HG03095 (cell line): ENCODE measurements at regions not wholly inside any gene's neighbourhood (a gene's known extent, or its start where the extent isn't known, plus 50 kb on each side); places are given as distances from the start of the nearest gene placed in this dataset.
"Not testable (repeated sequence)": the region's sequence is repeated elsewhere in the genome, so short reads cannot be mapped to it uniquely, and the experiment has no call there.

ENCODE experiments used
- ATAC-seq: cut with Tn5 transposase; IDR thresholded peaks from one replicate; pipeline ENCODE4 v1.9.1; 2021; ENCODE audit warnings: moderate library complexity; ENCODE audit not compliant: unreplicated experiment

DNA sequence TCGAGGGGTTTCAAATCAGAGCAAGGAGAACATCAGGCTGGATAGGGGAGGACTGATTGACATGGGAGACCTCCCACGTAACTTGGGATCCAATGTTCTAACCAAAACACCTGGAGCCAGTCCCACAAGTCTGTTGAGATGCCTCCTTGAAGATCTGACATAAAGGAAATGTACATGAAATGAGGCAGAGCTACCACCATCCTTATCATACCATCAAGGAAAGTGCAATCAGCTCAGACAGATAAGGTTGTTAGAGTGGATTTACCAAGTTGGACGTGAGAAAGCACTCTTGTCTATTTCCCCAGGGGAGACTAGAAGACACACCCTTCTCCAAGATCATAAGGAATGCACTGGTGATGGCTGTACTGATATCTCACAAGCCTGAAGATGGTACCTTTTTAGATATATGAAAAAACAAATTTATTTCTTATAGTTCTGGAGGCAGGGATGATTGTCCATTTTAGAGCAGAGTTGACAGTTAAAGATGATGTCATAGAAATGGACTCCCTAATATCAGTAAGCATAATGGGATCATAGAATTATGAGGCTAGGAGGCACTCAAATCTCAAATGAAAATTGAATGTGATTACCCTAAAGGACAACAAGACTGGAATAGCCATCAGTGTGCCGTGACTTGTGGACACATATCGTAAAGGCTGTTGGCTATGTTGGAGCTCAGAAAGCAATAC is 129.1 kb upstream of the RAB4A start:
- no peak for ATAC-seq

DNA sequence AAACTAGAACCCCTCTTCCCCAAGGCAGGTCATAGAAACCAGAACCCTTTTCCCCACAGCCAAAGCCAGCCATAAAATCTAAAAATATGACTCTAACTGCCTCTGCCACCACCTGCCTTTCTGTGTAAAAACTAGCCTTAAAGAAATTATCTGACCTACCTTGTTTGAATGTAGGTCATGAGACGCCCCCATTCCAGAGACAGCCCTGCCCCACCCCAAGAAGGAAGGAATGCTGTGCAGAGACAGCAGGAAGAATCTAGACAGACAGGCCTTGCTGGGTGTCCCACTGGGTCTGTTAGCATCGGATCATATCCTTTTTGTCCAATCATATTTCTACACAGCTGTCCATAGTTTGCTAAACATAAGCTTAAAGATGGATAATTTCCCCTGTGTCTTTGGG is 128.4 kb upstream of the RAB4A start:
- ATAC-seq = no peak

DNA sequence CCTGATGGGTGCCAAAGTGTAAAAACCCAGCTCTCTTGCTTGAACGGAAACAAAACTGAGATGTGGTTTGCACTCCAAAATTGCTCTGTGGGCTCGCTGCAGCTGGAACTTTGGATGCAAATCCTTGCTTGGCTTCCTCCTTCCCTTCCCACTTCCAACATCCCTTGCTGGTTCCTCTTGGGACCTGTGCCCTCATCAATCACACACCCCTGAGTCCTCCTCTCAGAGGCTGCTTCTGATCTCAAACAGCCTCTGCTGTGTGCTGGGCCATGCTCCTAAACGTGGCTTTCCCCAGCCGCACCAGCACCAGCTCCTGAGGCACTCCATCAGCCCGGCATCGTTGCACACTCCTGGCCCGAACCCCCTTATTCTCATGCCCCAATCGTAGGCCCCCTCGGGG is 124.3 kb upstream of the RAB4A start:
- ATAC-seq = no peak

DNA sequence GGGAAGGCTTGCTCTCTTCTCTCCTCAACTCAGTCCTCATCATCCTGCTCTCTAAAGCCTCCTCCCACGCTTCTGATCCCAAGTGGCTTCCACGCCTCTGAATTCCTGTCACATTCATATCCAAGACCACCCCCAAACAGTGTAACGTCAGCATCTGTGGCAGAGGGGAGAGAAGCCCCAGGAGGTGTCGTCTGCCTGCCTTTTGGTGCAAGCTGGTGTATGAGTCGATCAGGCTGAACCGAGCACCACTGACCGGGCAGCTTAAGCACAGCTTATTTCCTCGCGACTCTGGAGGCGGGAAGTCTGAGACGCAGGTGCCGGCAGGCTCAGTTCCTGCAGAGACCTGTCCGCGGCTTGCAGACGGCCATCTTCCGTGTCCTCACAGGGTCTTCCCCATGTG is 123.8 kb upstream of the RAB4A start:
- no peak for ATAC-seq

DNA sequence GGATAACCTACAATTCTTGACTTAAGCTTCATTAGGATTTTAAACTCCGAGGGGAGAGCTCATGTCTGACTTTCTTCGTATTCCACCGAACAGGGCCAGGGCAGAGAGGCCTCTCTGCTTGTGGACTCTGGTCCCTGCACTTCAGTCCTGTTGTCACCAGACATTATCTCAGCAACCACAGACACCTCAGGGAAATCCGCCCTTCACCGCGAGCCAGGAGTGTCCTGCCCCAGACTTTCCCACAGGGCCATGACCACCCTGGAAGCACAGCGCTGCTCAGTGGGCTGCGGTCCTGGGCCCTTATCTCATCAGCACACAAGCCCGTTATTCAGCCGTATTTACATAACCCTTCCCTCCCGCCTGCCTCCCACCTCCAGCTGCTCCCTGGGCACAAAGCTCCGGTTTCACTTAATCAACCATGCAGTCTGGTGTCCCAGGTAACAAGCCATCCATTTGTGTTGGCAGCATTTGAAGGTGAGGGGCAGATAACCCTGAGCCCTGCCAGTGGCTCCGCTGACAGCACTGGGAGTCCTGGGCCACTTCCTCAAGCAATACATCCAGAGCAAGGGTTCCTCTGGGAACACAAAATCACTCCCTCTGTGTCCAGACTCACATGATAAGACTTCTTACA is 122.8 kb upstream of the RAB4A start:
- no peak for ATAC-seq

DNA sequence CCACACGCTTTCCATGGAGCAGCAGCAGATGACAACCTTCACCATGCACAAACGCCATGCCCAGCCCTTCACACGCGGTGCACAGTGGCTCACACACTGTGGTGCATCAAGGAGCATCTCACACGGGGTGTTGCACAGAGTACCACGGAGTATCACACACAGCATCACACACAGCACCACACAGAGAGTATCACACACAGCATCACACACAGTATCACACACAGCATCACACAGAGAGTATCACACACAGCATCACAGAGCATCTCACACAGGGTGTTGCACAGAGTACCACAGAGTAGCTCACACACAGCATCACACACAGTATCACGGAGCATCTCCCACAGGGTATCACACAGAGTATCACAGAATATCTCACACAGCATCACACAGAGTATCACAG is 122.2 kb upstream of the RAB4A start:
- ATAC-seq = no peak

DNA sequence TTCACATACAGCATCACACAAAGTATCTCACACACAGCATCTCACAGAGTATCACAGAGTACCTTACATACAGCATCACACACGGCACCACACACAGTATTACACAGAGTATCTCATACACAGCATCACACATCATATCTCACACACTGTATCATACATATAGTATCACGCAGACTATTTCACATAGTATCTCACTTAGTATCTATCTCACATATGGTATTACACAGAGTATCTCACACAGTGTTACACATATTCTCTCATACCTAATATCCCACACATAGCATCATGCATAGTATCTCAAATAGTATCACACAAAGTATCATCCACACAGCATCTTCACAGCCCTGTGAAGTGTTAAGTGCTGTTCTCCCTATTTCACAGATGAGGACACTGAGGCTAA is 121.5 kb upstream of the RAB4A start:
- ATAC-seq = no peak

DNA sequence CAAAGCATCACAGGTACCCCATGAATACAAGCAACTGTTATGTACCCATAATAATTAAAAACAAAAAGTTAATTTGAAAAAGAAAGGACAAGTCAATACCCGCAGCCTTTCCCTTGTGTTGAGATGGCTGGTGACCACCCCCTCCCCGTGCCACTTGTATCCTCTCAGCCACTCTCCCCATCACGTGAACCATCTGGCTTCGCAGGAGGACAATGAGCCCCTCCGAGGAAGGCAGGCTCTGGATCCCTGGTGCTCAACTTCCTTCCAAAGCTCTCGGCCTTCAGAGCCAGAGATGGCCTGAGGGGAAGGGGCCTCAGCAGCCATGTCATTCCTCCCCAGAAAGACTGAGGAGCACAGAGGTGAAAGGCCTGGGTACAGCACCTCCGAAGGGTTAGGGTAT is 120.4 kb upstream of the RAB4A start:
- ATAC-seq = no peak

DNA sequence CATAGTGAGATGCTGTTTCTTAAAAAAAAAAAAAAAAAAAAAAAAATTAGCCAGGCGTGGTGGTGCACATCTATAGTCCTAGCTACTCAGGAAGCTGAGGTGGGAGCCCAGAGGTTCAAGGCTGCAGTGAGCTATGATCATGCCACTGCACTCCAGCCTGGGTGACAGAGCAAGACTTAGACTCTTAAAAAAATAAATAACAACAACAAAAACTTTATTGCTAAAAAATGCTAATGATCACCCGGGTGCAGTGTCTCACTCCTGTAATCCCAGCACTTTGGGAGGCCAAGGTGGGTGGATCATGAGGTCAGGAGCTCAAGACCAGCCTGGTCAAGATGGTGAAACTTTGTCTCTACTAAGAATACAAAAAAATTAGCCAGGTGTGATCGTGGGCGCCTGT is 119.5 kb upstream of the RAB4A start:
- not testable (repeated sequence) for ATAC-seq

DNA sequence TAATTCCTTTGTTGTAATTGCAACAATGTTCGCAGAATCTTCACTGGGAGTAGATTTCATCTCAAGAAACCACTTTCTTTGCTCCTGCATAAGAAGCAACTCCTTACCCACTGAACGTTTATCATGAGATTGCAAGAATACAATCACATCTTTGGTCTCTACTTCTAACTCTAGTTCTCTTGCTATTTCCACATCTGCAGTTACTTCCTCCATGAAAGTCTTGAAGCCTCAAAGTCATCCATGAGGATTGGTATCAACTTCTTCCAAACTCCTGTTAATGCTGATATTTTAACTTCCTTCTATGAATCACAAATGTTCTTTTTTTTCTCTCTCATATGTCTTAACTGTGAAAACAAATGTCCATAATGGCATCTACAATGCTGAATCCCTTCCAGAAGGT is 118.6 kb upstream of the RAB4A start:
- ATAC-seq = no peak

DNA sequence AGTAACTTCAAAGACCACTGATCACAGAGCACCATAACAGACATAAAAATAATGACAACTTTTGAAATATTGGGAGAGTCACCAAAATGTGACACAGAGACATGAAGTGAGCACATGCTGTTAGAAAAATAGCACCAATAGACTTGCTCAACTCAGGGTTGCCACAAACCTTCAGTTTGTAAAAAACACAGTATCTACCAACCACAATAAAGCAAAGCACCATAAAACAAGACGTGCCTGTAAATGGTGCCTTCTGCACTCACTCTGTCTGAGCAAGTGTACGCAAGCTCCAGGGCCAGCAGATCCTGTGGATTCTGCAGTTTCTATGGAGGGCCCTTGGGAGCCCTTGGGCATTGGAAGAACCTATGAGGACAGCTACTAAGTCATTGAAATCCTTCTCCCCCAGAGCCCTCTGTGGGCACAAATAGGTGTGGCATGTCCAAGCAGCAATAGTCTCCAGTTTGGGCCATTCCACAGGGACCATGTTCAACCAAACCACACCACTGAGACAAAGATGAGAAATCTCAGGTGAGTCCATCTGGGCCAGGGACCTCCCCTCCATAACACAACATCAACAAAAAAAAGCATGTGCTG is 116.9 kb upstream of the RAB4A start:
- no peak for ATAC-seq

DNA sequence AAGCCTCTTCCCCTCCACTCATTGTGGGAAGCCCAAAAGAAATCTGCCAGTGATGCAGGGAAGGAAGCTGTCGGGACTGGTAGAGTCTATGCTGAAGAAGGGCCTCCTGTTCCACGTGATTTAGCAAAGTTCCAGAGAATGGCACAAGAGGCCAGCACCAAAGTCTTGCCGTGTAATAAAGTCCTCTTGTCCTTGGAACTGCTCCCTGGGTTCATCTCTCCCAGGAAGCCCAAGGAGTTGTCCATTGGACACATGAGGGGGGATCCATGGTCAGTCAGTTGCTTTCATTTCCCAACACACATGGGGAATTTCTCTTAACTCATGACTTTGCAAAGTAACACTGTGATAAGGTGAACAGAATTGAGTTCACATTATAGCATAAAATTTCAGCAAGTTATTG is 116.1 kb upstream of the RAB4A start:
- no peak for ATAC-seq

DNA sequence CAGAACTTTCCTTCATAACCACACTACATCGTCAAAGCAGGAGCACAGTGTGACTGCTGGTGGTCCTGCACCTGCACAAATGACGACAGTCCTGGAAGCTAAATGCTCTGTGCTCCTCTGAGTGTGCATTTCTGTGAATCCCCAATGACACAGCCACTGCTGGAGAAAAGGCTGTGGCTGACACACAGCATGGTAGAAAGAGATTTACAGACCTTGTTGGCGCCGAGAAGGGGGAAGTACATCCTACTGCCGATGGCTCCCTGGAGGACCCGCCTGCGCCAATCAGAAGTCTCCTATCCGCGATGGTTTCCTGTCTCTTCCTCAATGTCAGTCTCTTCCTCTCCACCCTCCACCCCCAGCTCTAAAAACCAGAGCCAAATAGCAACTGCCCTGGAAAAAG is 115.4 kb upstream of the RAB4A start:
- ATAC-seq = no peak

DNA sequence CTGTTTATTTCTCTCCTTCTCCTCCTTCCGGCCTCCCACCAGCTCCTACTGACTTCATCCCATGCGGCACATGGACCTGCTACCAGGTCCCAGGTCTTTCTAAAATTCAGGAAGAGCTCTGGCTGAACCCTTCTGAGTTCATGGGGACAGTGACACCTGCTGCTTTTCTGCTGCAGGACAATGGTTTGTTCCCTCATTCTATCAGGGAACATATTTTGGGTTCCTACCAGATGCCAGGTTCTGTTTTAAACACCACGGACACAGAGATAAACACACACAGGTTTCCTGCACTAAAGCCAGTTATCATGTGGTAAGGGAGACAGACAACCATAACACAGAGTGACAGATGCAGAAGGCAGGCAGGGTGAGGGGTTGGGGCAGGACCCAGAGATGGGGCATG is 114.0 kb upstream of the RAB4A start:
- ATAC-seq = no peak

DNA sequence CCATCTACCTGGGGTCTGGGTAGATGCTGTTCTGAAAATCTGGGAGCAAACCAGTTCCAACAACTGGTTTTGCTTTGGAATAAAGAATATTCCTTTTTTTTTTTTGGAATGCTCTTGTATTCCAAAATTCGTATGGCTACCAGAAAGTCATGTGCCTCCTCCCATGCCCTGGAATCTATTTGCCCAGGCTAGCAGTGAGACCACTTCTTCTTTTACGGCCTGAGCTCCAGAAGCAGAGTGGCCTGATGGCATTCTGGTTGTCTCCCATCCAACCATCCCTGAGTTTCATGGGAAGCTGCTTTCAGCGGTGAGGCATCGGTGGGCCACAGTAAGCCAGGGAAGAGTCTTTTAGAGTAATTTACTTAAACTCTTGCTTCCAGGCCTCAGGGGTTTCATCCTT is 113.4 kb upstream of the RAB4A start:
- ATAC-seq = no peak

DNA sequence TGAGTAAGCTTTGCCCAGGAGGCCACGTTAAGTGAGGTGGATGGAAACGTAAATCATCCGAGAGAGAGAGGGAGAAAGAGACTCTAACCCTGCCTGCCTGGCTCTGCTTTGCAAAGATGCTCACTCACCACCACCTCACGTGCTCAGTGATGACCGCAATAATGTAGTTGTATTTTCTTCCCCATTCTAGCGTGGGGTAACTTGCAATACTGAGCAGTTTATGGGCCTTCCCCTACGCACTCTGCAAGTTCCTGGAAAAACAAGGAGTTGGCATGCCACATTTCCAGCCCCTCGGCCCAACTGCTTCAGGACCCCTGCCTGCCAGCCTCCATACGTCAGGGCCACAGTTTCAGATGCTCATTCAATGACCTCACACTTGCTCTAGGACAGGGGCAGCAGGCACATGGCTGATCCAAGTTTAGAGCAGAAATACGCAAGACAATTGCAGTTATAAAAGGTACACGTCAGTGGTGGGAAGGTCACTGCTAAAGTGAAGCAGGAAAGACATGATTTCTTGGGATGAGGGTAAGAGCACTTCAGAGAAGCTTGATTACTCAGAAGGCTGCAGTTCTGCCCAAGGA is 112.5 kb upstream of the RAB4A start:
- ATAC-seq = no peak

DNA sequence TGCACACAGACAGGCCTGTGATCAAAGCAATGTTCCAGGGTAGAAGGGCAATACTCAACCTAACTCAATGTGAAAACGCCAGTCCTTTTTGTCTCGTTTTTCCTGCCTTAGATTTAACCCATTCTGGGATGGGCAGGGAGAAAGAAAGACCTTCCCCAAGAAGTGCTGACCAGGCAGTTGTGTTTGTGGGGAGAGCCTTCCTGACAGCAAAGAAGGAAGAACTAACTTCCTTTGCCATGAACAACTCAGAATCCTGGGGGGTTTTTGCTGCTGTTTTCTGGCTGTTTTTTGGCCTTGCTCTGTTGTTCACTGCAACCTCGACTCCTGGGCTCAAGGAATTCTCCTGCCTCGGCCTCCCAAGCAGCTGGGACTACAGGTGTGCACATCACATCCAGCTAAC is 112.0 kb upstream of the RAB4A start:
- ATAC-seq = no peak

DNA sequence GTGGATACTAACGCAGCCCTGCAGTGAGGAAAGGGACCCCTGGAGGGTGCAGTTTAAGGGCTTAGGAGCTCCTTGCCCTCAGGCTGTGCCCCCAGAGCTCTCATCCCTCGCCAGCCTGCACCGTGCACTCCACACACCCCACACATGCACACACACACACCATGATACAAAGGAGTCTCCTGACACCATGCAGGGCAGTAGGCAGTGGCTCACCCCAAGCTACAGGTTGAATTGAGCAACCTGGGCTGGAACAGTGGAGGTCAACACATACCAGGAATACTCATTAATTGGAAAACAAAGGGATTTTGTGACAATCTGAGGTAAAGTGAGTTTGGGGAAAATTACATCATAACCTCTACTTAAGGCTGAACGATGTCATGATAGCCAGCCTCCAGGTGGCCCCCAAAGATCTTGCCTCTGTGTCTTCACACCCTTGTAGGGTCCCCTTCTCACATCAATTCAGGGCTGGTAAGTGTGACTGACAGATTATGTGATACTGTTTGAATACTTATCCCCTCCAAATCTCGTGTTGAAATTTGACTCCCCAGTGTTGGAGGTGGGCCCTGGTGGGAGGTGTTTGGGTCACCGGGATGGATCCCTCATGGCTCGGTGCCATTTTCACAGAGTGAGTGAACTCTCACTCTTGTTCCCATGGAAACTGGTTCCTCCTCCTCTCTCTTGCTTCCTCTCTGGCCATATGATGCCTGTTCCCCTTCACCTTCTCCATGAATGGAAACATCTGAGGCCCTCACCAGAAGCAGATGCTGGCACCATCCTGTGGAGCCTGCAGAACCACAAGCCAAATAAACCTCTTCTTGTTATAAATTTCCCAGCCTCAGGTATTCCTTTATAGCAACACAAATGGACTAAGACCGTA is 111.0 kb upstream of the RAB4A start:
- ATAC-seq = no peak

DNA sequence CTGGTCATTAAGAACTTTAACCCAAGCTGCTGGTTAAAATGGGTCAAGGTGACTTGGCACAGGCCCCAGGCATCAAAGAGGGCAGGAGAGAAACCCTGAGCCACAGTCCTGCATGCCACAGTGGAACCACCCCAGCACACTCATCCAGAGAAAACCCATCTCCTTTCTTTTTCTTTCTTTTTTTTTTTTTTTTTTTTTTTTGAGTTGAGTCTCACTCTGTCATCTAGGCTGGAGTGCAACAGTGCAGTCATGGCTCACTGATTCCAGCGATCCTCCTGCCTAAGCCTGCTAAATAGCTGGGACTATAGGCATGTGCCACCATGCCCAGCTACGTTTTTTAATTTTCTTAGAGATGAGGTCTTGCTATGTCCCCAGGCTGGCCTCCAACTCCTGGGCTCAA is 109.2 kb upstream of the RAB4A start:
- no peak for ATAC-seq

DNA sequence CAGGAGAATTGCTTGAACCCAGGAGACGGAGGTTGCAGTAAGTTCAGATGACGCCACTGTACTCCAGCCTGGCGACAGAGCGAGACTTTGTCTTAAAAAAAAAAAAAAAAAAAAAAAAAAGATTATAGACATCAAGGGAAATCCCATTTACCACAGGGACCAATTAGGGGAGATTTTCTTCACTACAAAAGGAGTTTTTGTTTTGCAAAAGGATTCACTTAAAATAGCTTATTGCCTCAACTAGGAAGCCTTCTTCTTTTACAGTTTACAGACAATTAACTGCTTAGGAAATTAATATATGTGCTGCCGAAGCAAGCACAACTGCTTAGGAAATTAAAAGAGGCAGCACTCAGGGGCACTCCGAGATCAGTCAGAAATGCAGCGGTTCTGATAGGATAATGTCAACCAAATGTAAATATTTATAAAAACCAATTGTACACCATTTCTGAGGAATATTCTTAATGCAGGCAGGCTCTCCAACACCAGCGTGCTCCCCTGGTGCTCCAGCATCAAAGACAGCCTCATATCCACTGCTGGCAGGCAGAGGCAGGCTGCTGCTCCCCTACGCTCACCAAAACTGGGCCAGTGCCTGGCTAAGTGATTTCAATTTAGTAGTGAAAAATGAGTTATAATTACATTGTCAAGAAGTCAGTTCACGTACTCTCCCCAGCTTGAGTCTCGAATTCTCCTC is 107.9 kb upstream of the RAB4A start:
- no peak for ATAC-seq

DNA sequence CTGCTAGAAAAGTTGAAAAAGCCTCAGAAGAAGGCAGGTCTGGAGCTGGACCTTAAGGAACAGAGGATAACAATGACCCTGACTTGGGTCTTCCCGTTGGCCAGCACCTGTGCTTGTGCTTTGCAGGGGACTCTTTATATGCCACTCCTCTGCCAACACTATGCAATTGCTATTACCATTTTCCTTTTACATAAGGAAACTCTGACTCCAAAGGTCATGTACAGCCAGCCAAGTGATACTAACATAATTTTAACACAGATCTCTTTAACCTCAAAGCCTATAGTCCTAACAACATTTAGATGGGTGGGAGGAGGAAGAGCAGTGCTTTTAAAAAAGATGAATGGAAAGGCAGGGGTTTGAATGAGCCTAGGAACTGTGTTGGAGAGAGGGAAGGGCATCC is 106.6 kb upstream of the RAB4A start:
- no peak for ATAC-seq
